ENCODE measurements at regions not wholly inside any gene's neighbourhood (a gene's known extent, or its start where the extent isn't known, plus 50 kb on each side); places are given as distances from the start of the nearest gene placed in this dataset.

DNA sequence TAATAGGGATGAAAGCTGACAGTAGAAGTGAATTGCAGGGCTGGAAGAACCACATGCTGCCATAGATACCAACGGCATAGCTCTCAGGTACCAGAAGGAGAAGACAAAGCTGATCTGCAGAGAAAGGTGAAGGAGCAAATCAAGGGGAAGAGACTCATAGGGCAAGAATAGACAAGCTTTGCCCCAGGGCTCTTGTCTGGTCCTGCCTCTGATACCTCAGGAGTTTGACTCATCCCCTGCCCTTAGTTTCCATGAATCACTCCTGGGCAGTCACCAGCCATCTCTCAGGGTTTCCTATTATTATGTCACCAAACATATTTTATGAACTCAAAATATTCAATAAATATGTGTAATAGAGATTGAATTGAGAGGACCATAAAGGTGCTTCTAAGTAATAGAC lies 800.9 kb downstream of the DNAH5 start:
- TF ChIP-seq POLR2A (IDR thresholded peaks at IDR 0.05; ENCODE audit: extremely low read depth, insufficient read length) = no peak
- TF ChIP-seq, protein P1, sequence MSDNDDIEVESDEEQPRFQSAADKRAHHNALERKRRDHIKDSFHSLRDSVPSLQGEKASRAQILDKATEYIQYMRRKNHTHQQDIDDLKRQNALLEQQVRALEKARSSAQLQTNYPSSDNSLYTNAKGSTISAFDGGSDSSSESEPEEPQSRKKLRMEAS (IDR thresholded peaks at IDR 0.05; ENCODE audit: low read depth, low read length) = no peak
- TF ChIP-seq, protein P2, sequence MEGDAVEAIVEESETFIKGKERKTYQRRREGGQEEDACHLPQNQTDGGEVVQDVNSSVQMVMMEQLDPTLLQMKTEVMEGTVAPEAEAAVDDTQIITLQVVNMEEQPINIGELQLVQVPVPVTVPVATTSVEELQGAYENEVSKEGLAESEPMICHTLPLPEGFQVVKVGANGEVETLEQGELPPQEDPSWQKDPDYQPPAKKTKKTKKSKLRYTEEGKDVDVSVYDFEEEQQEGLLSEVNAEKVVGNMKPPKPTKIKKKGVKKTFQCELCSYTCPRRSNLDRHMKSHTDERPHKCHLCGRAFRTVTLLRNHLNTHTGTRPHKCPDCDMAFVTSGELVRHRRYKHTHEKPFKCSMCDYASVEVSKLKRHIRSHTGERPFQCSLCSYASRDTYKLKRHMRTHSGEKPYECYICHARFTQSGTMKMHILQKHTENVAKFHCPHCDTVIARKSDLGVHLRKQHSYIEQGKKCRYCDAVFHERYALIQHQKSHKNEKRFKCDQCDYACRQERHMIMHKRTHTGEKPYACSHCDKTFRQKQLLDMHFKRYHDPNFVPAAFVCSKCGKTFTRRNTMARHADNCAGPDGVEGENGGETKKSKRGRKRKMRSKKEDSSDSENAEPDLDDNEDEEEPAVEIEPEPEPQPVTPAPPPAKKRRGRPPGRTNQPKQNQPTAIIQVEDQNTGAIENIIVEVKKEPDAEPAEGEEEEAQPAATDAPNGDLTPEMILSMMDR (IDR thresholded peaks at IDR 0.05; ENCODE audit: low read depth, low read length) = no peak
- no peak for DNase-seq (ENCODE audit: low read depth)
- H3K4me3 ChIP-seq (ENCODE audit: low read depth, low read length) = no peak overlapping the region

- TF ChIP-seq POLR2A (IDR thresholded peaks at IDR 0.05; ENCODE audit: extremely low read depth, insufficient read length) (no peak), MYC (IDR thresholded peaks at IDR 0.05; ENCODE audit: low read depth, low read length) (no peak)
- TF ChIP-seq, protein P1 (IDR thresholded peaks at IDR 0.05; ENCODE audit: low read depth, low read length) = no peak
- TF ChIP-seq, protein P2 (IDR thresholded peaks at IDR 0.05; ENCODE audit: low read depth, low read length) = no peak
- no peak overlapping the region for H3K4me3 ChIP-seq (ENCODE audit: low read depth, low read length)
- no peak for DNase-seq (ENCODE audit: low read depth)
Measured at GRCh38 chr5:13143214-13143613, 801.3 kb downstream of the DNAH5 start.

GRCh38 chr5:13133951-13134350 lies 810.5 kb downstream of the DNAH5 start:
- no peak for DNase-seq (ENCODE audit: low read depth)
- no peak overlapping the region for H3K4me3 ChIP-seq (ENCODE audit: low read depth, low read length)
- TF ChIP-seq MYC (IDR thresholded peaks at IDR 0.05; ENCODE audit: low read depth, low read length) (no peak), POLR2A (IDR thresholded peaks at IDR 0.05; ENCODE audit: extremely low read depth, insufficient read length) (no peak)
- TF ChIP-seq, protein P2 (IDR thresholded peaks at IDR 0.05; ENCODE audit: low read depth, low read length) = no peak
- TF ChIP-seq, protein P1 (IDR thresholded peaks at IDR 0.05; ENCODE audit: low read depth, low read length) = no peak

- no peak overlapping the region for H3K4me3 ChIP-seq (ENCODE audit: low read depth, low read length)
- TF ChIP-seq POLR2A (IDR thresholded peaks at IDR 0.05; ENCODE audit: extremely low read depth, insufficient read length) (no peak), MYC (IDR thresholded peaks at IDR 0.05; ENCODE audit: low read depth, low read length) (no peak)
- TF ChIP-seq, protein P1 (IDR thresholded peaks at IDR 0.05; ENCODE audit: low read depth, low read length) = no peak
- TF ChIP-seq, protein P2 (IDR thresholded peaks at IDR 0.05; ENCODE audit: low read depth, low read length) = no peak
- DNase-seq (ENCODE audit: low read depth) = no peak
Measured at GRCh38 chr5:13115476-13115875, 829.0 kb downstream of the DNAH5 start.

GRCh38 chr5:13108265-13108664 lies 836.2 kb downstream of the DNAH5 start:
- TF ChIP-seq, protein P2 (IDR thresholded peaks at IDR 0.05; ENCODE audit: low read depth, low read length) = no peak
- TF ChIP-seq POLR2A (IDR thresholded peaks at IDR 0.05; ENCODE audit: extremely low read depth, insufficient read length) (no peak), MYC (IDR thresholded peaks at IDR 0.05; ENCODE audit: low read depth, low read length) (no peak)
- TF ChIP-seq, protein P1 (IDR thresholded peaks at IDR 0.05; ENCODE audit: low read depth, low read length) = no peak
- DNase-seq (ENCODE audit: low read depth) = no peak
- H3K4me3 ChIP-seq (ENCODE audit: low read depth, low read length) = no peak overlapping the region

- DNase-seq (ENCODE audit: low read depth) = no peak
- TF ChIP-seq, protein P2 (IDR thresholded peaks at IDR 0.05; ENCODE audit: low read depth, low read length) = no peak
- TF ChIP-seq MYC (IDR thresholded peaks at IDR 0.05; ENCODE audit: low read depth, low read length) (no peak), POLR2A (IDR thresholded peaks at IDR 0.05; ENCODE audit: extremely low read depth, insufficient read length) (no peak)
- TF ChIP-seq, protein P1 (IDR thresholded peaks at IDR 0.05; ENCODE audit: low read depth, low read length) = no peak
Measured at GRCh38 chr5:13107537-13107936, 837.0 kb downstream of the DNAH5 start.

More at GRCh38 chr5:13107537-13107936, 837.0 kb downstream of the DNAH5 start:
- no peak overlapping the region for H3K4me3 ChIP-seq (ENCODE audit: low read depth, low read length)
